ENCODE measurements at regions not wholly inside any gene's neighbourhood (a gene's known extent, or its start where the extent isn't known, plus 50 kb on each side); places are given as distances from the start of the nearest gene placed in this dataset.

GRCh38 chrX:15059474-15059873 lies 186.3 kb downstream of the MOSPD2 start:
- TF ChIP-seq POLR2AphosphoS5 (IDR thresholded peaks at IDR 0.05; ENCODE audit: low read depth) (no peak), CTCF (IDR thresholded peaks at IDR 0.05; ENCODE audit: insufficient read depth, low read length) (no peak), REST (IDR thresholded peaks at IDR 0.05; ENCODE audit: insufficient replicate concordance, low read depth) (no peak), SPI1 (IDR thresholded peaks at IDR 0.05; ENCODE audit: borderline replicate concordance, low read depth) (no peak)
